H1 (cell line): ENCODE measurements at regions not wholly inside any gene's neighbourhood (a gene's known extent, or its start where the extent isn't known, plus 50 kb on each side); places are given as distances from the start of the nearest gene placed in this dataset.

Experiments used
- MAFK ChIP-seq: IDR thresholded peaks from 2 replicates; pipeline ENCODE4 v1.6.1; 2012; ENCODE audit warnings: low read depth, mild to moderate bottlenecking, improper control_type of control experiment, low read length
- POLR2A ChIP-seq, 2 experiments: IDR thresholded peaks; 1 replicate in 1 of 2; 2 replicates in 1 of 2; pipeline ENCODE4 v1.6.1; 2011; ENCODE audit warnings: low read depth in 2 of 2, low read length in 2 of 2, mild to moderate bottlenecking in 2 of 2; ENCODE audit errors: control extremely low read depth in 1 of 2
- POLR2AphosphoS5 ChIP-seq: IDR thresholded peaks from 2 replicates; pipeline ENCODE4 v1.6.1; 2011; ENCODE audit warnings: low read depth, low read length
- TF ChIP-seq, protein P1 (sequence below), 3 experiments: IDR thresholded peaks; 1 replicate in 2 of 3; 2 replicates in 1 of 3; pipeline versions ENCODE4 v1.5.1 to v1.6.1; 2011; ENCODE audit warnings: low read length in 3 of 3, mild to moderate bottlenecking in 3 of 3, inconsistent platforms in 2 of 3, low read depth in 1 of 3, moderate library complexity in 1 of 3; ENCODE audit not compliant: insufficient read depth in 1 of 3; ENCODE audit errors: control extremely low read depth in 1 of 3

DNA sequence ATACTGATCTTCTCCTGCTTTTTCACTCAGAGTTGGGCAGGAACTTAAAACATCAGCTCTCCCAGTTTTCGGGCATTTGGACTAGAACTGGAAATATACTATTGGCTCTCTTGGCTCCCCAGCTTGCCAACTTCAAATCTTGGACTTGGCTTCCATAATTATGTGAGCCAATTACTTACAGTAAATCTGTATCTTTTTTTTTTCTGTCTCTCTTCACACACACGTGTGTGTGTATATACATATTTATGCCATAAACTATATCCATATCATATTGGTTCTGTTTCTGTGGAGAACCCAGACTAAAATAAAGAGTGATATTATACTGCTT lies 379.6 kb upstream of the PRR16 start:
- TF ChIP-seq MAFK: no peak
- TF ChIP-seq POLR2AphosphoS5: no peak
- TF ChIP-seq, protein P1, sequence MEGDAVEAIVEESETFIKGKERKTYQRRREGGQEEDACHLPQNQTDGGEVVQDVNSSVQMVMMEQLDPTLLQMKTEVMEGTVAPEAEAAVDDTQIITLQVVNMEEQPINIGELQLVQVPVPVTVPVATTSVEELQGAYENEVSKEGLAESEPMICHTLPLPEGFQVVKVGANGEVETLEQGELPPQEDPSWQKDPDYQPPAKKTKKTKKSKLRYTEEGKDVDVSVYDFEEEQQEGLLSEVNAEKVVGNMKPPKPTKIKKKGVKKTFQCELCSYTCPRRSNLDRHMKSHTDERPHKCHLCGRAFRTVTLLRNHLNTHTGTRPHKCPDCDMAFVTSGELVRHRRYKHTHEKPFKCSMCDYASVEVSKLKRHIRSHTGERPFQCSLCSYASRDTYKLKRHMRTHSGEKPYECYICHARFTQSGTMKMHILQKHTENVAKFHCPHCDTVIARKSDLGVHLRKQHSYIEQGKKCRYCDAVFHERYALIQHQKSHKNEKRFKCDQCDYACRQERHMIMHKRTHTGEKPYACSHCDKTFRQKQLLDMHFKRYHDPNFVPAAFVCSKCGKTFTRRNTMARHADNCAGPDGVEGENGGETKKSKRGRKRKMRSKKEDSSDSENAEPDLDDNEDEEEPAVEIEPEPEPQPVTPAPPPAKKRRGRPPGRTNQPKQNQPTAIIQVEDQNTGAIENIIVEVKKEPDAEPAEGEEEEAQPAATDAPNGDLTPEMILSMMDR (IDR thresholded peaks at IDR 0.05; ENCODE audit: control extremely low read depth in 1 of 3, insufficient read depth in 1 of 3, low read depth in 1 of 3, low read length in 3 of 3): no peak
- TF ChIP-seq POLR2A (IDR thresholded peaks at IDR 0.05; ENCODE audit: control extremely low read depth in 1 of 2, low read depth in 2 of 2, low read length in 2 of 2): no peak
